Keratinocyte (primary cell): ENCODE measurements at regions not wholly inside any gene's neighbourhood (a gene's known extent, or its start where the extent isn't known, plus 50 kb on each side); places are given as distances from the start of the nearest gene placed in this dataset.

Experiments used
- DNase-seq: peaks from one replicate; pipeline ENCODE4 v3.0.0-alpha.2; 2011; ENCODE audit warnings: low read depth, missing footprints, low spot score
- FAIRE-seq: peaks from 2 replicates; lab custom pipeline; 2011; peaks lifted over from hg19 to GRCh38; lab: Jason Lieb, UNC
- H2AFZ ChIP-seq: 2 replicates; pipeline ENCODE4 v1.6.0; 2012; ENCODE audit warnings: low read length, control low read depth, inconsistent platforms; ENCODE audit not compliant: control insufficient read depth
- H3K27ac ChIP-seq: 2 replicates; pipeline ENCODE4 v1.5.1; 2011; ENCODE audit warnings: low read length; ENCODE audit not compliant: control insufficient read depth, insufficient read depth
- H3K27me3 ChIP-seq: 3 replicates; pipeline ENCODE4 v1.6.0; 2011; ENCODE audit warnings: low read length; ENCODE audit not compliant: control insufficient read depth, insufficient read depth; ENCODE audit errors: extremely low read depth
- H3K36me3 ChIP-seq, 2 experiments: 2 replicates in 1 of 2; 3 replicates in 1 of 2; pipeline ENCODE4 v1.5.1; 2011; ENCODE audit warnings: low read length in 2 of 2, mild to moderate bottlenecking in 1 of 2; ENCODE audit not compliant: control insufficient read depth in 2 of 2, insufficient read depth in 2 of 2; ENCODE audit errors: extremely low read depth in 1 of 2
- H3K4me1 ChIP-seq: 3 replicates; pipeline ENCODE4 v1.5.1; 2011; ENCODE audit warnings: low read length; ENCODE audit not compliant: control insufficient read depth, insufficient read depth; ENCODE audit errors: extremely low read depth
- H3K4me2 ChIP-seq: 3 replicates; pipeline ENCODE4 v1.6.0; 2011; ENCODE audit warnings: low read depth, low read length; ENCODE audit not compliant: control insufficient read depth, insufficient read depth; ENCODE audit errors: extremely low read depth
- H3K4me3 ChIP-seq, 3 experiments: fragments of 200-600 bp in 1 of 3; sonication (generic) in 1 of 3; 2 replicates in 2 of 3; 3 replicates in 1 of 3; pipeline ENCODE4 v1.5.1; 2011 to 2016; ENCODE audit warnings: low read length in 3 of 3, mild to moderate bottlenecking in 3 of 3, control low read depth in 2 of 3, inconsistent platforms in 1 of 3, low read depth in 1 of 3, mixed read lengths in 1 of 3, mixed run types in 1 of 3, moderate library complexity in 1 of 3; ENCODE audit not compliant: control insufficient read depth in 2 of 3, insufficient read depth in 2 of 3; ENCODE audit errors: extremely low read depth in 1 of 3
- H3K79me2 ChIP-seq: 2 replicates; pipeline ENCODE4 v1.6.0; 2012; ENCODE audit warnings: low read length; ENCODE audit not compliant: control insufficient read depth, insufficient read depth
- H3K9ac ChIP-seq: 3 replicates; pipeline ENCODE4 v1.6.0; 2011; ENCODE audit warnings: low read length; ENCODE audit not compliant: control insufficient read depth, insufficient read depth; ENCODE audit errors: extremely low read depth
- H3K9me1 ChIP-seq: 3 replicates; pipeline ENCODE4 v1.6.0; 2011; ENCODE audit warnings: low read length; ENCODE audit not compliant: control insufficient read depth, insufficient read depth; ENCODE audit errors: extremely low read depth
- H3K9me3 ChIP-seq: 2 replicates; pipeline ENCODE4 v1.5.1; 2012; ENCODE audit warnings: low read depth, low read length; ENCODE audit not compliant: control insufficient read depth
- H4K20me1 ChIP-seq: 3 replicates; pipeline ENCODE4 v1.6.0; 2011; ENCODE audit warnings: low read length; ENCODE audit not compliant: control insufficient read depth, insufficient read depth; ENCODE audit errors: extremely low read depth
- CTCF ChIP-seq, 3 experiments: IDR thresholded peaks in 1 of 3; conservative IDR thresholded peaks in 1 of 3; optimal IDR thresholded peaks in 1 of 3; 2 replicates in 2 of 3; 3 replicates in 1 of 3; pipeline versions ENCODE3 to v1.5.1; 2011; ENCODE audit warnings: low read length in 3 of 3, mild to moderate bottlenecking in 3 of 3, moderate library complexity in 2 of 3, control low read depth in 1 of 3, inconsistent platforms in 1 of 3; ENCODE audit not compliant: insufficient read depth in 2 of 3; ENCODE audit errors: extremely low read depth in 1 of 3
- EZH2 ChIP-seq: IDR thresholded peaks from one replicate; pipeline ENCODE4 v1.6.1; 2012; ENCODE audit warnings: inconsistent platforms, mild to moderate bottlenecking, low read length, moderate library complexity
- dilution Hi-C: fragments of 300-500 bp; cut with MboI; formaldehyde crosslinking; loops from one replicate; pipeline ENCODE4 v1.7.0; 2020; ENCODE audit warnings: low sequenced_read_pairs; ENCODE audit not compliant: extremely low pct_ligation_motif_present

- Histone ChIP-seq H3K4me3 (no peak overlapping the region), H3K4me2 (no peak overlapping the region)
- dilution Hi-C loops, result no loop called here
Measured at GRCh38 chr10:1886039-1886438, 148.7 kb upstream of the ADARB2 start.

GRCh38 chr10:1882728-1883127 is 145.4 kb upstream of the ADARB2 start:
- TF ChIP-seq CTCF (optimal IDR thresholded peaks at IDR 0.05 in 1 of 3, IDR thresholded peaks at IDR 0.05 in 1 of 3, conservative IDR thresholded peaks at IDR 0.05 in 1 of 3; ENCODE audit: extremely low read depth in 1 of 3, insufficient read depth in 2 of 3, low read length in 3 of 3) (no peak), EZH2 (no peak)
- no peak overlapping the region for H2AFZ ChIP-seq
- H3K4me3 ChIP-seq, result no peak overlapping the region

More at GRCh38 chr10:1886039-1886438, 148.7 kb upstream of the ADARB2 start:
- Histone ChIP-seq H3K9me3 (peaks cover 3% of the 10 kb centered on the region), H3K27me3 (no peaks in the 10 kb centered on the region), H2AFZ (no peak overlapping the region), H3K9me1 (no peaks in the 10 kb centered on the region), H3K4me1 (no peaks in the 10 kb centered on the region), H4K20me1 (no peaks in the 10 kb centered on the region), H3K27ac (no peak overlapping the region), H3K9ac (no peak overlapping the region), H3K36me3 (no peaks in the 10 kb centered on the region), H3K79me2 (no peaks in the 10 kb centered on the region)
- TF ChIP-seq CTCF (optimal IDR thresholded peaks at IDR 0.05 in 1 of 3, IDR thresholded peaks at IDR 0.05 in 1 of 3, conservative IDR thresholded peaks at IDR 0.05 in 1 of 3; ENCODE audit: extremely low read depth in 1 of 3, insufficient read depth in 2 of 3, low read length in 3 of 3) (no peak), EZH2 (no peak)
- DNase-seq (no peak), FAIRE-seq (no peak)

More at GRCh38 chr10:1882728-1883127, 145.4 kb upstream of the ADARB2 start:
- Histone ChIP-seq H3K9me3 (peaks cover 3% of the 10 kb centered on the region), H3K4me2 (no peak overlapping the region), H4K20me1 (no peaks in the 10 kb centered on the region), H3K9me1 (no peaks in the 10 kb centered on the region), H3K36me3 (no peaks in the 10 kb centered on the region), H3K4me1 (no peaks in the 10 kb centered on the region), H3K27me3 (no peaks in the 10 kb centered on the region), H3K79me2 (no peaks in the 10 kb centered on the region), H3K9ac (no peak overlapping the region), H3K27ac (no peak overlapping the region)
- DNase-seq (no peak), FAIRE-seq (no peak)
- dilution Hi-C loops, result no loop called here
